H1 (cell line): ENCODE measurements at regions not wholly inside any gene's neighbourhood (a gene's known extent, or its start where the extent isn't known, plus 50 kb on each side); places are given as distances from the start of the nearest gene placed in this dataset.

Source experiments
- CTCF ChIA-PET: fragments of 300-600 bp; sonication (Branson Sonifier 250); formaldehyde crosslinking; loops from one replicate; lab custom pipeline; 2021; ENCODE audit not compliant: partially characterized antibody; lab: Charles Lee
- POLR2A ChIA-PET: fragments of 300-600 bp; sonication (Branson Sonifier 250); formaldehyde crosslinking; loops from one replicate; lab custom pipeline; 2021; ENCODE audit warnings: inconsistent platforms; ENCODE audit not compliant: partially characterized antibody; lab: Charles Lee
- DNase-seq, 2 experiments: peaks; one replicate each; pipeline versions ENCODE4 v3.0.0 to v3.0.0-alpha.2; 2010 to 2022; ENCODE audit warnings: low spot score in 2 of 2, low read depth in 1 of 2, mixed read lengths in 1 of 2
- FAIRE-seq: peaks from 2 replicates; lab custom pipeline; 2011; peaks lifted over from hg19 to GRCh38; lab: Jason Lieb, UNC
- H2AFZ ChIP-seq: 2 replicates; pipeline ENCODE4 v1.8.1; 2012; ENCODE audit warnings: low read length, inconsistent platforms
- H2AK5ac ChIP-seq: 2 replicates; pipeline ENCODE4 v1.6.1; 2013; ENCODE audit warnings: low read depth, low read length
- H2BK120ac ChIP-seq: replicated peaks from 2 replicates; pipeline ENCODE3; 2013; ENCODE audit warnings: low read depth, low read length, inconsistent platforms
- H2BK12ac ChIP-seq: 2 replicates; pipeline ENCODE4 v1.6.1; 2013; ENCODE audit warnings: low read depth, low read length
- H2BK15ac ChIP-seq: 2 replicates; pipeline ENCODE4 v1.6.1; 2013; ENCODE audit warnings: low read length
- H2BK20ac ChIP-seq: 2 replicates; pipeline ENCODE4 v1.6.1; 2013; ENCODE audit warnings: low read length
- H2BK5ac ChIP-seq: 2 replicates; pipeline ENCODE4 v1.6.1; 2013; ENCODE audit warnings: low read depth, low read length
- H3K14ac ChIP-seq: 2 replicates; pipeline ENCODE4 v1.6.1; 2013; ENCODE audit warnings: inconsistent platforms; ENCODE audit not compliant: insufficient read length
- H3K18ac ChIP-seq: 2 replicates; pipeline ENCODE4 v1.6.1; 2013; ENCODE audit warnings: low read length; ENCODE audit errors: extremely low read depth
- H3K23ac ChIP-seq: 2 replicates; pipeline ENCODE4 v1.6.1; 2013; ENCODE audit warnings: inconsistent platforms; ENCODE audit not compliant: insufficient read length
- H3K23me2 ChIP-seq: 2 replicates; pipeline ENCODE4 v1.6.1; 2013; ENCODE audit warnings: low read depth, low read length
- H3K27ac ChIP-seq: 2 replicates; pipeline ENCODE4 v1.6.1; 2011; ENCODE audit warnings: low read depth, low read length, inconsistent platforms
- H3K27me3 ChIP-seq, 4 experiments: replicated peaks in 1 of 4; 1 replicate in 1 of 4; 2 replicates in 3 of 4; pipeline versions ENCODE4 v1.6.1 to v1.8.1; 2011 to 2013; ENCODE audit warnings: low read length in 3 of 4, mild to moderate bottlenecking in 3 of 4, inconsistent platforms in 2 of 4, mixed read lengths in 2 of 4, moderate library complexity in 1 of 4; ENCODE audit not compliant: control insufficient read depth in 3 of 4, insufficient read depth in 3 of 4; ENCODE audit errors: extremely low read depth in 1 of 4
- H3K36me3 ChIP-seq, 4 experiments: 2 replicates each; pipeline versions ENCODE4 v1.6.1 to v1.8.1; 2011 to 2013; ENCODE audit warnings: mild to moderate bottlenecking in 4 of 4, low read length in 3 of 4, moderate library complexity in 2 of 4, control low read depth in 1 of 4, inconsistent platforms in 1 of 4; ENCODE audit not compliant: insufficient read depth in 4 of 4, control insufficient read depth in 2 of 4
- H3K4ac ChIP-seq: replicated peaks from 2 replicates; pipeline ENCODE3; 2013; ENCODE audit warnings: low read length, low read depth, mixed read lengths, inconsistent platforms; ENCODE audit not compliant: insufficient read length
- H3K4me1 ChIP-seq, 4 experiments: replicated peaks in 1 of 4; 1 replicate in 1 of 4; 2 replicates in 3 of 4; pipeline versions ENCODE4 v1.6.1 to v1.8.1; 2011 to 2013; ENCODE audit warnings: low read length in 3 of 4, inconsistent platforms in 2 of 4, mixed read lengths in 1 of 4; ENCODE audit not compliant: insufficient read depth in 4 of 4, control insufficient read depth in 3 of 4
- H3K4me2 ChIP-seq, 2 experiments: 2 replicates each; pipeline versions ENCODE4 v1.6.1 to v1.8.1; 2011 to 2013; ENCODE audit warnings: low read depth in 2 of 2, low read length in 2 of 2, control low read depth in 1 of 2, inconsistent platforms in 1 of 2, mild to moderate bottlenecking in 1 of 2; ENCODE audit not compliant: insufficient read depth in 1 of 2
- H3K4me3 ChIP-seq, 4 experiments: fragments of 200-600, 300-600 bp in 1 of 4; sonication (generic), shearing (Covaris generic), sonication (Bioruptor Twin) in 1 of 4; 2 replicates each; pipeline versions ENCODE4 v1.5.1 to v1.8.1; 2011 to 2016; ENCODE audit warnings: low read length in 4 of 4, low read depth in 3 of 4, control low read depth in 2 of 4, inconsistent platforms in 2 of 4, mild to moderate bottlenecking in 2 of 4, mixed read lengths in 1 of 4, moderate library complexity in 1 of 4; ENCODE audit not compliant: insufficient read depth in 2 of 4; ENCODE audit errors: extremely low read depth in 1 of 4
- H3K56ac ChIP-seq: replicated peaks from 2 replicates; pipeline ENCODE3; 2013; ENCODE audit warnings: low read depth, mild to moderate bottlenecking, mixed read lengths, low read length, inconsistent platforms; ENCODE audit not compliant: insufficient read length
- H3K79me1 ChIP-seq: 2 replicates; pipeline ENCODE4 v1.6.1; 2013; ENCODE audit warnings: low read depth, low read length, control low read depth
- H3K79me2 ChIP-seq, 2 experiments: 2 replicates each; pipeline versions ENCODE4 v1.6.1 to v1.8.1; 2012 to 2013; ENCODE audit warnings: low read length in 2 of 2, mild to moderate bottlenecking in 2 of 2, inconsistent platforms in 1 of 2; ENCODE audit not compliant: insufficient read depth in 2 of 2, control insufficient read depth in 1 of 2
- H3K9ac ChIP-seq, 4 experiments: replicated peaks in 1 of 4; 1 replicate in 1 of 4; 2 replicates in 3 of 4; pipeline versions ENCODE4 v1.6.1 to v1.8.1; 2011 to 2013; ENCODE audit warnings: low read depth in 3 of 4, low read length in 3 of 4, control low read depth in 2 of 4, mild to moderate bottlenecking in 2 of 4, moderate library complexity in 2 of 4, inconsistent platforms in 1 of 4; ENCODE audit errors: extremely low read depth in 1 of 4
- H3K9me3 ChIP-seq, 2 experiments: 2 replicates each; pipeline versions ENCODE4 v1.6.1 to v1.8.1; 2012 to 2013; ENCODE audit warnings: mild to moderate bottlenecking in 2 of 2, moderate library complexity in 2 of 2, control low read depth in 1 of 2, inconsistent platforms in 1 of 2, low read depth in 1 of 2, low read length in 1 of 2, mixed read lengths in 1 of 2; ENCODE audit not compliant: insufficient read depth in 2 of 2
- H4K20me1 ChIP-seq, 2 experiments: replicated peaks in 1 of 2; 2 replicates each; pipeline versions ENCODE3 to v1.8.1; 2011 to 2013; ENCODE audit warnings: inconsistent platforms in 2 of 2, low read length in 2 of 2, mild to moderate bottlenecking in 1 of 2; ENCODE audit not compliant: insufficient read depth in 2 of 2, control insufficient read depth in 1 of 2
- H4K5ac ChIP-seq: 2 replicates; pipeline ENCODE4 v1.6.1; 2013; ENCODE audit warnings: low read length, low read depth, mixed read lengths, inconsistent platforms; ENCODE audit not compliant: insufficient read length
- H4K8ac ChIP-seq: 2 replicates; pipeline ENCODE4 v1.8.0; 2013; ENCODE audit warnings: mild to moderate bottlenecking, moderate library complexity, low read length, inconsistent platforms; ENCODE audit not compliant: insufficient read depth; ENCODE audit errors: extremely low read depth
- H4K91ac ChIP-seq: replicated peaks from 2 replicates; pipeline ENCODE3; 2013; ENCODE audit warnings: low read length, mixed read lengths, inconsistent platforms; ENCODE audit not compliant: insufficient read length
- CEBPB ChIP-seq: IDR thresholded peaks from 2 replicates; pipeline ENCODE4 v1.6.1; 2012; ENCODE audit warnings: low read depth, low read length
- EP300 ChIP-seq, 2 experiments: IDR thresholded peaks; 1 replicate in 1 of 2; 2 replicates in 1 of 2; pipeline ENCODE4 v1.6.1; 2011 to 2012; ENCODE audit warnings: low read depth in 2 of 2, low read length in 2 of 2, mild to moderate bottlenecking in 2 of 2, borderline replicate concordance in 1 of 2, inconsistent platforms in 1 of 2, moderate library complexity in 1 of 2
- GTF2F1 ChIP-seq: IDR thresholded peaks from 2 replicates; pipeline ENCODE4 v1.6.1; 2012; ENCODE audit warnings: low read depth, low read length, improper control_type of control experiment, borderline replicate concordance
- HDAC2 ChIP-seq, 2 experiments: fragments of 300-600 bp in 1 of 2; sonication (generic) in 1 of 2; IDR thresholded peaks; 2 replicates each; pipeline ENCODE4 v1.6.1; 2011 to 2012; ENCODE audit warnings: low read depth in 2 of 2, low read length in 2 of 2, mild to moderate bottlenecking in 2 of 2, moderate library complexity in 2 of 2, borderline replicate concordance in 1 of 2, inconsistent platforms in 1 of 2
- JUN ChIP-seq: IDR thresholded peaks from 2 replicates; pipeline ENCODE4 v1.6.1; 2011; ENCODE audit warnings: low read depth, mild to moderate bottlenecking, improper control_type of control experiment, low read length
- JUND ChIP-seq: IDR thresholded peaks from 2 replicates; pipeline ENCODE4 v1.6.1; 2011; ENCODE audit warnings: mild to moderate bottlenecking, improper control_type of control experiment, low read length
- KDM4A ChIP-seq: IDR thresholded peaks from one replicate; pipeline ENCODE4 v1.7.1; 2012; ENCODE audit warnings: low read depth, mild to moderate bottlenecking, moderate library complexity, low read length, inconsistent platforms; ENCODE audit not compliant: severe bottlenecking
- PHF8 ChIP-seq: fragments of 200-600 bp; sonication (generic); conservative IDR thresholded peaks from 2 replicates; pipeline ENCODE4 v1.7.1; 2012; ENCODE audit warnings: low read depth, mild to moderate bottlenecking, inconsistent platforms, low read length, moderate library complexity
- RFX5 ChIP-seq: IDR thresholded peaks from 2 replicates; pipeline ENCODE4 v1.6.1; 2011; ENCODE audit warnings: low read depth, low read length, improper control_type of control experiment, borderline replicate concordance
- RXRA ChIP-seq: IDR thresholded peaks from 2 replicates; pipeline ENCODE4 v1.6.1; 2011; ENCODE audit warnings: low read depth, mild to moderate bottlenecking, low read length, moderate library complexity; ENCODE audit not compliant: insufficient read depth
- SP4 ChIP-seq: IDR thresholded peaks from 2 replicates; pipeline ENCODE4 v1.6.1; 2012; ENCODE audit warnings: low read length, inconsistent platforms
- TBP ChIP-seq: IDR thresholded peaks from 2 replicates; pipeline ENCODE4 v1.6.1; 2011; ENCODE audit warnings: low read depth, low read length, improper control_type of control experiment
- WGBS, 2 experiments: shearing (Covaris generic) in 1 of 2; methylation state at CpG; one replicate each; pipeline versions ENCODE4 v1.1.6 to v1.1.7; 2013 to 2015; ENCODE audit warnings: low lambda C conversion rate in 2 of 2, mixed read lengths in 2 of 2, inconsistent platforms in 1 of 2, low coverage in 1 of 2, missing lambda C conversion rate in 1 of 2; ENCODE audit not compliant: insufficient replicate concordance in 2 of 2, insufficient coverage in 1 of 2, insufficient read length in 1 of 2; ENCODE audit errors: extremely low coverage in 1 of 2, missing lambda C conversion rate in 1 of 2; 5-methylcytosine and 5-hydroxymethylcytosine counted together
- TF ChIP-seq, protein P1 (sequence below): IDR thresholded peaks from 2 replicates; pipeline ENCODE4 v1.6.1; 2012; ENCODE audit warnings: low read length, inconsistent platforms

DNA sequence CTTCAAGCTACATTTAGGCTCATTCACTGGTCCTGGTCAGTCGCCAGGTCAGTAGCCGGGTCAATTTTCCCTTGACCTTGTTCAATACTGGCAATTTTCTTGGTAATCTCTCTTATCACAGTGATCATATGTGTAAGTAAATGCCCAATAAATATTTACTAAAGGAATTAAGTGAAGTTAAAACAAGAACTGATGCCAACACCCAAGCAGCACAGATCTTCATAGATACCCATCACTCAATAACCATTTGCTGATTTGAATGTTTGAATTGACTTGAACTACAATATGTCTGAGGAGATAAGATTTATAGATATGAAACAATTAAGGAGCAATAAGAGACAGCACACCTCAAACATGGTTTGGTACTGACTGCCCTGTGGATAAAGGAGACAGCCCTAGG, 100.8 kb upstream of the PREP start:
- no peak overlapping the region for H3K23ac ChIP-seq
- H3K27ac ChIP-seq = no peak overlapping the region
- ChIA-PET CTCF (interaction anchor here (0.7 to 0.9 kb wide), 2 partner anchors 8 to 1374 kb away, joined by 4 read pairs; no protein-coding TSS in a partner anchor), POLR2A (no interaction called here)
- WGBS, 2 experiments = 86% methylated on average over 2 of the region's 2 CpGs; no CpG with 5 or more reads in 1 of the 2 experiments
- H2BK15ac ChIP-seq = no peak overlapping the region
- no peaks in the 10 kb centered on the region for H3K79me1 ChIP-seq
- H3K14ac ChIP-seq = no peak overlapping the region
- no peaks in the 10 kb centered on the region for H3K4me1 ChIP-seq
- no peak overlapping the region for H3K4me3 ChIP-seq
- H3K27me3 ChIP-seq = no peaks in the 10 kb centered on the region
- FAIRE-seq = no peak
- no peak overlapping the region for H2BK20ac ChIP-seq
- no peaks in the 10 kb centered on the region for H4K20me1 ChIP-seq
- no peak overlapping the region for H4K91ac ChIP-seq
- DNase-seq = no peak
- H3K9me3 ChIP-seq = no peaks in the 10 kb centered on the region
- no peak overlapping the region for H4K5ac ChIP-seq
- H3K79me2 ChIP-seq = no peaks in the 10 kb centered on the region
- no peak overlapping the region for H2BK120ac ChIP-seq
- H2AFZ ChIP-seq = no peak overlapping the region
- no peak overlapping the region for H3K9ac ChIP-seq
- H3K4ac ChIP-seq = no peak overlapping the region
- H2BK5ac ChIP-seq = no peak overlapping the region
- no peaks in the 10 kb centered on the region for H3K36me3 ChIP-seq
- H2AK5ac ChIP-seq = no peak overlapping the region
- H3K18ac ChIP-seq = no peak overlapping the region
- no peak overlapping the region for H3K4me2 ChIP-seq
- no peak overlapping the region for H2BK12ac ChIP-seq
- no peak overlapping the region for H4K8ac ChIP-seq
- H3K23me2 ChIP-seq = no peaks in the 10 kb centered on the region
- H3K56ac ChIP-seq = no peak overlapping the region
- TF ChIP-seq GTF2F1 = no peak
- TF ChIP-seq, protein P1, sequence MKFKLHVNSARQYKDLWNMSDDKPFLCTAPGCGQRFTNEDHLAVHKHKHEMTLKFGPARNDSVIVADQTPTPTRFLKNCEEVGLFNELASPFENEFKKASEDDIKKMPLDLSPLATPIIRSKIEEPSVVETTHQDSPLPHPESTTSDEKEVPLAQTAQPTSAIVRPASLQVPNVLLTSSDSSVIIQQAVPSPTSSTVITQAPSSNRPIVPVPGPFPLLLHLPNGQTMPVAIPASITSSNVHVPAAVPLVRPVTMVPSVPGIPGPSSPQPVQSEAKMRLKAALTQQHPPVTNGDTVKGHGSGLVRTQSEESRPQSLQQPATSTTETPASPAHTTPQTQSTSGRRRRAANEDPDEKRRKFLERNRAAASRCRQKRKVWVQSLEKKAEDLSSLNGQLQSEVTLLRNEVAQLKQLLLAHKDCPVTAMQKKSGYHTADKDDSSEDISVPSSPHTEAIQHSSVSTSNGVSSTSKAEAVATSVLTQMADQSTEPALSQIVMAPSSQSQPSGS = no peak
- no peak for TF ChIP-seq SP4
- TF ChIP-seq CEBPB = no peak
- no peak for TF ChIP-seq KDM4A
- no peak for TF ChIP-seq RFX5
- no peak for TF ChIP-seq JUND
- TF ChIP-seq PHF8 = no peak
- TF ChIP-seq TBP = no peak
- TF ChIP-seq EP300 (IDR thresholded peaks at IDR 0.05; ENCODE audit: borderline replicate concordance in 1 of 2, low read depth in 2 of 2, low read length in 2 of 2) = no peak
- no peak for TF ChIP-seq HDAC2 (IDR thresholded peaks at IDR 0.05; ENCODE audit: borderline replicate concordance in 1 of 2, low read depth in 2 of 2, low read length in 2 of 2)
- TF ChIP-seq RXRA = no peak
- no peak for TF ChIP-seq JUN
